K562 (cell line): ENCODE measurements at regions not wholly inside any gene's neighbourhood (a gene's known extent, or its start where the extent isn't known, plus 50 kb on each side); places are given as distances from the start of the nearest gene placed in this dataset.
A peak's percentile ranks its signal among the peaks of the same experiment; 100 is the strongest.

ENCODE experiments used
- ATAC-seq: fragments of 200-7000 bp; cut with Tn5 transposase; 3 replicates; pipeline ENCODE4 v1.9.1; 2020; ENCODE audit warnings: moderate library complexity
- BruUV-seq: library from RNA; stranded (reverse); fragments of 400-500 nt; replicated peaks from 2 replicates; lab custom pipeline; 2021; lab: Mats Ljungman, UMichigan
- CTCF ChIA-PET: fragments of 300-600 bp; formaldehyde crosslinking; extraction: SDS; loops from one replicate; lab custom pipeline; 2021; ENCODE audit warnings: low intra/inter-chr PET ratio; lab: Yijun Ruan, JAX
- POLR2A ChIA-PET: fragments of 300-600, 350-650 bp; sonication (Branson Sonifier 250); formaldehyde crosslinking; extraction: SDS; loops from one replicate; lab custom pipeline; 2021; ENCODE audit warnings: antibody characterized with exemption, inconsistent platforms; lab: Yijun Ruan, JAX
- DNase-seq, 4 experiments: peaks; one replicate each; pipeline versions ENCODE4 v3.0.0 to v3.0.0-alpha.2; 2011 to 2018; ENCODE audit warnings: low spot score in 3 of 4, mixed read lengths in 3 of 4; ENCODE audit errors: extremely low read depth in 1 of 4
- FAIRE-seq: peaks from 2 replicates; lab custom pipeline; 2011; peaks lifted over from hg19 to GRCh38; lab: Jason Lieb, UNC
- H2AFZ ChIP-seq: 2 replicates; pipeline ENCODE4 v1.6.0; 2011; ENCODE audit warnings: low read depth, low read length, control low read depth, inconsistent platforms
- H3K27ac ChIP-seq: fragments of 200-600 bp; 3 replicates; pipeline ENCODE4 v1.8.0; 2011; ENCODE audit warnings: low read depth, mild to moderate bottlenecking, control low read depth, inconsistent platforms, low read length, moderate library complexity, mixed read lengths; ENCODE audit errors: extremely low read depth
- H3K27me3 ChIP-seq, 2 experiments: fragments of 300-600 bp in 1 of 2; 2 replicates in 1 of 2; 3 replicates in 1 of 2; pipeline versions ENCODE4 v1.6.0 to v1.8.0; 2011; ENCODE audit warnings: inconsistent platforms in 2 of 2, low read length in 2 of 2, mild to moderate bottlenecking in 1 of 2, mixed read lengths in 1 of 2, moderate library complexity in 1 of 2; ENCODE audit not compliant: control insufficient read depth in 2 of 2, insufficient read depth in 2 of 2
- H3K36me3 ChIP-seq: fragments of 300-600 bp; 3 replicates; pipeline ENCODE4 v1.8.0; 2011; ENCODE audit warnings: mild to moderate bottlenecking, low read length, inconsistent platforms; ENCODE audit not compliant: control insufficient read depth, insufficient read depth
- H3K4me1 ChIP-seq, 2 experiments: fragments of 200-600 bp in 1 of 2; replicated peaks in 1 of 2; 2 replicates in 1 of 2; 3 replicates in 1 of 2; pipeline versions ENCODE4 v1.5.1 to v1.8.0; 2011; ENCODE audit warnings: inconsistent platforms in 2 of 2, low read length in 2 of 2, mild to moderate bottlenecking in 1 of 2, mixed read lengths in 1 of 2, moderate library complexity in 1 of 2; ENCODE audit not compliant: control insufficient read depth in 2 of 2, insufficient read depth in 2 of 2
- H3K4me2 ChIP-seq: 2 replicates; pipeline ENCODE4 v1.6.1; 2011; ENCODE audit warnings: low read length, control low read depth, inconsistent platforms, mixed read lengths; ENCODE audit not compliant: insufficient read depth
- H3K4me3 ChIP-seq: fragments of 200-600 bp; sonication (generic), shearing (Covaris generic); 2 replicates; pipeline ENCODE4 v1.5.1; 2016; ENCODE audit warnings: control low read depth, inconsistent platforms
- H3K79me2 ChIP-seq: fragments of 200-600 bp; 3 replicates; pipeline ENCODE4 v1.8.0; 2011; ENCODE audit warnings: low read length, inconsistent platforms; ENCODE audit not compliant: control insufficient read depth, insufficient read depth
- H3K9ac ChIP-seq, 2 experiments: 2 replicates each; pipeline versions ENCODE4 v1.6.0 to v1.6.1; 2011; ENCODE audit warnings: low read depth in 2 of 2, low read length in 2 of 2, control low read depth in 1 of 2, inconsistent platforms in 1 of 2, mild to moderate bottlenecking in 1 of 2, mixed read lengths in 1 of 2; ENCODE audit not compliant: insufficient read depth in 1 of 2
- H3K9me1 ChIP-seq: one replicate; pipeline ENCODE4 v1.6.0; 2011; ENCODE audit warnings: inconsistent platforms, mild to moderate bottlenecking, low read length, moderate library complexity; ENCODE audit not compliant: control insufficient read depth, insufficient read depth
- H3K9me3 ChIP-seq: replicated peaks from 2 replicates; pipeline ENCODE4 v1.5.1; 2011; ENCODE audit warnings: low read depth, low read length, inconsistent platforms; ENCODE audit not compliant: control insufficient read depth, insufficient read depth
- H4K20me1 ChIP-seq: replicated peaks from 2 replicates; pipeline ENCODE4 v1.6.1; 2011; ENCODE audit warnings: low read length, inconsistent platforms, mixed read lengths; ENCODE audit not compliant: control insufficient read depth, insufficient read depth
- BCOR ChIP-seq: fragments of 450-650 bp; IDR thresholded peaks from 2 replicates; pipeline ENCODE4 v1.6.1; 2016
- BRD9 ChIP-seq: fragments of 450-650 bp; IDR thresholded peaks from 2 replicates; pipeline ENCODE4 v1.6.1; 2018; ENCODE audit warnings: low read depth; ENCODE audit not compliant: partially characterized antibody
- CEBPB ChIP-seq: fragments of 450-650 bp; IDR thresholded peaks from 2 replicates; pipeline ENCODE4 v1.6.1; 2016; ENCODE audit warnings: missing genetic modification characterization, missing compliant biosample characterization
- DACH1 ChIP-seq: fragments of 450-650 bp; IDR thresholded peaks from 2 replicates; pipeline ENCODE4 v1.6.1; 2018; ENCODE audit not compliant: partially characterized antibody
- DDX20 ChIP-seq: fragments of 450-650 bp; IDR thresholded peaks from 2 replicates; pipeline ENCODE4 v1.6.1; 2016; ENCODE audit warnings: missing genetic modification characterization, low read depth, mild to moderate bottlenecking, missing compliant biosample characterization, moderate library complexity
- DNMT1 ChIP-seq: fragments of 450-650 bp; IDR thresholded peaks from 2 replicates; pipeline ENCODE4 v1.6.1; 2016; ENCODE audit warnings: antibody characterized with exemption, mild to moderate bottlenecking
- E2F3 ChIP-seq: fragments of 250-450 bp; sonication (Bioruptor Pico); IDR thresholded peaks from 2 replicates; pipeline ENCODE4 v1.4.0; 2020; ENCODE audit warnings: mild to moderate bottlenecking
- GATAD2B ChIP-seq: fragments of 450-650 bp; IDR thresholded peaks from 2 replicates; pipeline ENCODE4 v1.6.1; 2017; ENCODE audit warnings: mild to moderate bottlenecking, borderline replicate concordance
- MAFK ChIP-seq: IDR thresholded peaks from 2 replicates; pipeline ENCODE4 v1.6.1; 2011; ENCODE audit warnings: low read length, improper control_type of control experiment
- NCOA6 ChIP-seq: fragments of 450-650 bp; IDR thresholded peaks from 2 replicates; pipeline ENCODE4 v1.6.1; 2017; ENCODE audit warnings: mild to moderate bottlenecking
- NELFE ChIP-seq: IDR thresholded peaks from 2 replicates; pipeline ENCODE4 v1.6.1; 2011; ENCODE audit warnings: mild to moderate bottlenecking; ENCODE audit not compliant: insufficient read depth, insufficient read length
- RBM34 ChIP-seq: fragments of 200-400 bp; formaldehyde crosslinking; IDR thresholded peaks from 2 replicates; pipeline ENCODE4 v1.6.1; 2018; ENCODE audit warnings: low read length, borderline replicate concordance; ENCODE audit not compliant: insufficient read depth
- RNF2 ChIP-seq: sonication (generic); IDR thresholded peaks from 2 replicates; pipeline ENCODE4 v1.6.1; 2016
- SLC30A9 ChIP-seq: fragments of 250-450 bp; sonication (Bioruptor Pico); IDR thresholded peaks from 2 replicates; pipeline ENCODE4 v1.8.0; 2022; ENCODE audit warnings: mild to moderate bottlenecking, moderate library complexity
- TRIM28 ChIP-seq: fragments of 450-650 bp; IDR thresholded peaks from 2 replicates; pipeline ENCODE4 v1.6.1; 2017
- ZKSCAN8 ChIP-seq: fragments of 200-800 bp; sonication (Bioruptor generic); IDR thresholded peaks from 2 replicates; pipeline ENCODE4 v1.6.1; 2016; ENCODE audit warnings: missing genetic modification characterization, missing compliant biosample characterization
- ZNF316 ChIP-seq: fragments of 450-650 bp; IDR thresholded peaks from 2 replicates; pipeline ENCODE4 v1.6.1; 2016
- WGBS: fragments of 100-300 bp; shearing (Covaris generic); methylation state at CpG from one replicate; pipeline ENCODE4 v1.1.6; 2016; ENCODE audit warnings: low coverage, mixed read lengths; ENCODE audit not compliant: insufficient coverage; ENCODE audit errors: missing lambda C conversion rate; 5-methylcytosine and 5-hydroxymethylcytosine counted together
- in situ Hi-C: fragments of 300-500 bp; cut with MboI; formaldehyde crosslinking; loops from 4 replicates; pipeline ENCODE4 v1.15.0; 2018; ENCODE audit warnings: inconsistent platforms, mixed read lengths
- intact Hi-C: fragments of 100-400 bp; cut with micrococcal nuclease; formaldehyde crosslinking; loops from 2 replicates; pipeline ENCODE4 v1.14.2; 2022
- TF ChIP-seq, protein P1 (sequence below): IDR thresholded peaks from 2 replicates; pipeline ENCODE4 v1.6.1; 2011; ENCODE audit not compliant: insufficient read length; ENCODE audit errors: extremely low read depth
- TF ChIP-seq, protein P2 (sequence below): fragments of 250-450 bp; sonication (Bioruptor Pico); IDR thresholded peaks from 2 replicates; pipeline ENCODE4 v1.4.0; 2020; ENCODE audit warnings: mild to moderate bottlenecking
- TF ChIP-seq, protein P3 (sequence below): IDR thresholded peaks from 2 replicates; pipeline ENCODE4 v1.6.1; 2016; ENCODE audit warnings: missing genetic modification characterization, missing compliant biosample characterization

DNA sequence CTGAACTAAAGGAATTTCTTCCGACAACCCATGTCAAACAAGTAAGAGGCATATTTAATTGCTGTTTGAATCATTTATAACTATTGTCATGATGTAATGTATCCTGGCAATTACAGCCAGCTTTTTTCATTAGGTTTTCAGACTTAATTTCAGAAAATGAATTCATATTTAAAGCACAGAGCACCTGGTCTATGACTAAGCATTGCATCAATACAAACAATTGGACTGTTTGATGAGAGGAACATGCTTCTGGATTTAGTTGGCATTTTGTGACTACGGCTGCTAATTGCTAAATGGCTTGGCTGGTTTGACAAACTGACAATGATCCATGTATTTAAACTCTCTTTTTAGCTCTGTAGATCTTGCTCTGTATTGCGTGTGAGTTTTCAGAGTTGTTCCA is 853.4 kb downstream of the NCAM2 start (continued):
- TF ChIP-seq NELFE = no peak
- no peak for TF ChIP-seq BRD9
- TF ChIP-seq ZKSCAN8 (CRISPR knock-in tag) = no peak
- TF ChIP-seq, all 486 proteins: peak for 0

DNA sequence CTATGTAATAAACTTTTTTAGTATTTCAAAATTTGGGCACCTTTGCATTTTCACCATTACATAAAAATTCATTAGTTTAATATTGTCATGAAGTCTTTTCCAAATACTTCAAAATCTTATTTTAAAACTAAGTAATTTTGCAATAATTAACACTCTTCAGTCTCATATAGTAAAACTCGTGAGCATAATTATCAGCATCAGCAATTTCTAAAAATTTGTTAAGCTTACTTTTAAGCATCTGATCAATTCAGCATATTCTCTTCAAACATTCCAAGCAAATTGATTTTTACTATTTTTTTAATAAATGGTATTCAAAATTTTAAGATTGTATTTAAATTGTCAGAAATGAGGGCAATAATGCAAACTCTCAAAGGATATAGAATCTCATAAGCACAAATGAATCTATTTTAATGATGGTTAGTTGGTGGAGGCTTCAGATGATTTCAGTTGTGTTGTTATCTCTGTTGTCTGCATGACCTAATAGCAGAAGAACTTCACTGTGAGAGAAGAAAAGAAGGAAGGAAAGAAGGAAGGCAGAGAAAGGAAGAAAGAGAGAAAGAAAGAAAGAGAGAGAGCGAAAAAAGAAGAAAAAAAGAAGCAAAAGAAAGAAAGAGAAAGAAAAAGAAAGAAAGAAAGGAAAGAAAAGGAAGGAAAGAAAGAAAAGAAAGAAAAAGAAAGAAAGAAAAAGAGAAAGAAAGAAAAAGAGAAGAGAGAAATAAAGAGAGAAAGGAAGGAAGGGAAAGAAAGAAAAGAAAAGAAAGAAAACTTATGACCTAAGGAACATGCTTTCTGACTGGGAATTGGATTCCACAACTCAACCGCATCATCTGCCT is 860.5 kb downstream of the NCAM2 start:
- in situ Hi-C loops = no loop called here
- TF ChIP-seq MAFK (no peak), DACH1 (no peak), TRIM28 (no peak), CEBPB (no peak), NCOA6 (no peak), RNF2 (no peak), DNMT1 (no peak), BCOR (no peak), DDX20 (tag) (no peak), SLC30A9 (CRISPR knock-in tag) (no peak), GATAD2B (no peak), E2F3 (no peak), RBM34 (no peak), ZNF316 (peak; percentile 52; the same call in 1 of the 2 replicates)
- TF ChIP-seq, protein P1, sequence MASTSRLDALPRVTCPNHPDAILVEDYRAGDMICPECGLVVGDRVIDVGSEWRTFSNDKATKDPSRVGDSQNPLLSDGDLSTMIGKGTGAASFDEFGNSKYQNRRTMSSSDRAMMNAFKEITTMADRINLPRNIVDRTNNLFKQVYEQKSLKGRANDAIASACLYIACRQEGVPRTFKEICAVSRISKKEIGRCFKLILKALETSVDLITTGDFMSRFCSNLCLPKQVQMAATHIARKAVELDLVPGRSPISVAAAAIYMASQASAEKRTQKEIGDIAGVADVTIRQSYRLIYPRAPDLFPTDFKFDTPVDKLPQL = no peak
- TF ChIP-seq, protein P2, sequence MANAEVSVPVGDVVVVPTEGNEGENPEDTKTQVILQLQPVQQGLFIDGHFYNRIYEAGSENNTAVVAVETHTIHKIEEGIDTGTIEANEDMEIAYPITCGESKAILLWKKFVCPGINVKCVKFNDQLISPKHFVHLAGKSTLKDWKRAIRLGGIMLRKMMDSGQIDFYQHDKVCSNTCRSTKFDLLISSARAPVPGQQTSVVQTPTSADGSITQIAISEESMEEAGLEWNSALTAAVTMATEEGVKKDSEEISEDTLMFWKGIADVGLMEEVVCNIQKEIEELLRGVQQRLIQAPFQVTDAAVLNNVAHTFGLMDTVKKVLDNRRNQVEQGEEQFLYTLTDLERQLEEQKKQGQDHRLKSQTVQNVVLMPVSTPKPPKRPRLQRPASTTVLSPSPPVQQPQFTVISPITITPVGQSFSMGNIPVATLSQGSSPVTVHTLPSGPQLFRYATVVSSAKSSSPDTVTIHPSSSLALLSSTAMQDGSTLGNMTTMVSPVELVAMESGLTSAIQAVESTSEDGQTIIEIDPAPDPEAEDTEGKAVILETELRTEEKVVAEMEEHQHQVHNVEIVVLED = no peak
- TF ChIP-seq, protein P3, sequence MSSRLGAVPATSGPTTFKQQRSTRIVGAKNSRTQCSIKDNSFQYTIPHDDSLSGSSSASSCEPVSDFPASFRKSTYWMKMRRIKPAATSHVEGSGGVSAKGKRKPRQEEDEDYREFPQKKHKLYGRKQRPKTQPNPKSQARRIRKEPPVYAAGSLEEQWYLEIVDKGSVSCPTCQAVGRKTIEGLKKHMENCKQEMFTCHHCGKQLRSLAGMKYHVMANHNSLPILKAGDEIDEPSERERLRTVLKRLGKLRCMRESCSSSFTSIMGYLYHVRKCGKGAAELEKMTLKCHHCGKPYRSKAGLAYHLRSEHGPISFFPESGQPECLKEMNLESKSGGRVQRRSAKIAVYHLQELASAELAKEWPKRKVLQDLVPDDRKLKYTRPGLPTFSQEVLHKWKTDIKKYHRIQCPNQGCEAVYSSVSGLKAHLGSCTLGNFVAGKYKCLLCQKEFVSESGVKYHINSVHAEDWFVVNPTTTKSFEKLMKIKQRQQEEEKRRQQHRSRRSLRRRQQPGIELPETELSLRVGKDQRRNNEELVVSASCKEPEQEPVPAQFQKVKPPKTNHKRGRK (tag) = peak; percentile 68
- Histone ChIP-seq H3K27me3 (no peaks in the 10 kb centered on the region), H3K4me3 (no peak overlapping the region), H4K20me1 (no peaks in the 10 kb centered on the region), H3K27ac (no peak overlapping the region), H3K9me1 (no peaks in the 10 kb centered on the region), H3K79me2 (no peaks in the 10 kb centered on the region), H2AFZ (no peak overlapping the region), H3K4me1 (no peaks in the 10 kb centered on the region), H3K4me2 (no peak overlapping the region), H3K9me3 (no peaks in the 10 kb centered on the region), H3K9ac (no peak overlapping the region), H3K36me3 (no peaks in the 10 kb centered on the region)
- intact Hi-C loops = no loop called here
- BruUV-seq = no TSS peak
- ChIA-PET CTCF (no interaction called here), POLR2A (no interaction called here)
- ATAC-seq (no peak), DNase-seq (no peak), FAIRE-seq (no peak)
- 6% methylated on average over 3 of the region's 3 CpGs for WGBS
